ENCODE measurements at regions not wholly inside any gene's neighbourhood (a gene's known extent, or its start where the extent isn't known, plus 50 kb on each side); places are given as distances from the start of the nearest gene placed in this dataset.
"Not testable (repeated sequence)": the region's sequence is repeated elsewhere in the genome, so short reads cannot be mapped to it uniquely, and the experiment has no call there.

DNA sequence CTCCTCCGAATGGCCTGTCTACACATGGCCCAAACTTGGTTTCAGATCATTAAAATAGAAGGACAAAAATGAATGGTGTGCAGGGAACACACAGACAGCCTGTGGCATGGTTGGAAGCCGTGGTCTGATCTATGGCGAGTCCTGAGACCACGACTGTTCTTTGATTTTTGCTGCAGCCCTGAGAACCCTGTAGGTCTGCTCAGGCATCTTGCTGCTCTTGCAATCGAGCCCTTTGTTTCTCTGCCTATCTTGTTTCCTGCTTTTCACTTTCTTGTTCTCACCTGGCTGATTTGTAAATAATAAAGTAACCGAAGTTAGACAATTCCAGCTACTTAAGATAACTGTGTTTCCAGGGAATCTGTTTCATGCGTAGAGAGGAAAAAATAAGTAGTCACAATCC lies 54.1 kb upstream of the NBPF9 start:
- not testable (repeated sequence) for H3K4me3 ChIP-seq (ENCODE audit: low read depth, low read length)

DNA sequence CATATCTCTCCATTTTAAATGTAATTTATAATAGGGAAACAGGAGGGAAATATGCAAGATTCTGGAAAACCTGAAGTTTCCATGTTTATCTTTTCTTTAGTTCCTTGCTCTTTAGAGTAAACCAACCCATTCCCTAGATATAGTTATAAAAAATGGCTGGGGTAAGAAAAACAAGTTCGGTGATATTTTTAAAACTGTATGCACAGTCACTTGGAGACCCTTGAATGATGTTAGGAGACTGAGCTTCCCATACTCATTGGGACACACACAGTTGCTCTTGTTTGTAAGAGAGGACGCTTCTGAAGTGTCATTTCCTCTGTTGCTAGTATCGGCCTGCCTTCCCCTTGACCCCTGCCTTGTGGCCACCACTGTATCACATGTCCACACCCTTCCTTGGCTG lies 55.0 kb upstream of the NBPF9 start:
- not testable (repeated sequence) for H3K4me3 ChIP-seq (ENCODE audit: low read depth, low read length)

- H3K4me3 ChIP-seq (ENCODE audit: low read depth, low read length), result not testable (repeated sequence)
These were observed 59.7 kb upstream of the NBPF9 start for GRCh38 chr1:149163063-149163444.

- not testable (repeated sequence) for H3K4me3 ChIP-seq (ENCODE audit: low read depth, low read length)
These were observed 71.4 kb upstream of the NBPF9 start for GRCh38 chr1:149174765-149175164.

DNA sequence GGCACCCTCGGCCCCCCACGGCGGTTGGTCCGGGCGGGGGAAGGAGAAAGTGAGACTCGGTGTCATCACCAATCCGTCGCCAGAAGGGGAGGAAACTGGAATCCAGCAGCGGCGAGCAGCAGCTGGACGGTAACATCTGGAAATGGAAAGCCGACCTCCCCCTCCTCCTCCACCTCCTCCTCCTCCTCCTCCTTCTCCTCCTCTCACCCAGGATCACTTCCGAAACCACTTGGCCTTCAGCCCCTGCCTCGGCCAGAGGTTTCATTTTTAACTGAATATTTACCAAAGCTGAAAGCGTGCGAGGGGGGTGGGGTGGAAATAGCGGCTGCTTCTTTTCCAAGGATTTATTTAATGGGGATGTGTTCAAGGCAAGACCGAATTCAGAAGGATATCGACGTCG lies 72.5 kb upstream of the NBPF9 start:
- H3K4me3 ChIP-seq (ENCODE audit: low read depth, low read length), result peak overlapping the region; percentile 21

DNA sequence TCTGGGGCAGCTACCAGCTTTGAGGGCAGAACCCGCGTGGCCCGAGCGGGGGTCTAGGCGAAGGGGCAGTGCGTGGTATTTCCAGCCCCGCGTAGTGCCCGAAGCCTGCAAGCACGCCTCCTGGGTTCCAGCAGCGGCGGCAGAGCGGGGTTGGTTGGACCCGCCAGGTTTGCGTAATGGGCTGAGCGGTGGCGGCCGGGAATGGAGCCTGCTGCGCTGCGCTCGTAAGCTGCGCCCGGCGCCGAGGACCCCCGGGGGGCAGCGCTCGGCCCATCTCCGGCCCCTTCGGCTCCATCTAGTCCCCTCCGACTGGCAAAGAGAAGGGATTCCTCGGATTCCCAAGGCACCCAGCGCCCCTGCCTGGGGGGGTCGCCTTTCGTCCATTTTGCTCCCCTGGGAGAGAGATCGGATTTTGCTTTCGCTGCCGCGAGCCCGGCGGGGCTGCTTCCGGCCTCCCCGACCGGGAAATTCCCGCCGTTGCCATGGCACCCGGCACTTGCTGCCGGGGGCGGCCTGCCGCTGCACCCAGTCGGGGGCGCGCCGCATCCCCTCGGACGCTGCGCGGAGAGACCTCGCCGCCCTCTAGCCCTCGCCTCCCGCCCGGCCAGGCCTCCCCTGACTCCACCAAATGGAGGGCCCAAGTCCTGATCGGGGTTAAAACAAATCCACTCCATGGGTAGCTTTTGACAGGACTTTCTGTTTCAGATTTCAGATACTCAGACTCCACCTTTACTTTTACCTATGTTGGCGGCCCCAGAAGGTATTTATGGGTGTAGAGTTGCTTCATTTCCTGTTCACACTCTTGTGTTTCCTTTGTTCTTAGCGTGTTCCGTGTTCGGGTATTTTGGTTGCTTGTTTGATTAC lies 73.3 kb upstream of the NBPF9 start:
- peak overlapping the region; percentile 60 for H3K4me3 ChIP-seq (ENCODE audit: low read depth, low read length)

GRCh38 chr1:149190742-149191141 lies 87.4 kb upstream of the NBPF9 start:
- H3K4me3 ChIP-seq (ENCODE audit: low read depth, low read length), result not testable (repeated sequence)

GRCh38 chr1:149196651-149197050 lies 93.3 kb upstream of the NBPF9 start:
- H3K4me3 ChIP-seq (ENCODE audit: low read depth, low read length), result not testable (repeated sequence)

GRCh38 chr1:149200567-149200966 lies 97.2 kb upstream of the NBPF9 start:
- H3K4me3 ChIP-seq (ENCODE audit: low read depth, low read length), result not testable (repeated sequence)

DNA sequence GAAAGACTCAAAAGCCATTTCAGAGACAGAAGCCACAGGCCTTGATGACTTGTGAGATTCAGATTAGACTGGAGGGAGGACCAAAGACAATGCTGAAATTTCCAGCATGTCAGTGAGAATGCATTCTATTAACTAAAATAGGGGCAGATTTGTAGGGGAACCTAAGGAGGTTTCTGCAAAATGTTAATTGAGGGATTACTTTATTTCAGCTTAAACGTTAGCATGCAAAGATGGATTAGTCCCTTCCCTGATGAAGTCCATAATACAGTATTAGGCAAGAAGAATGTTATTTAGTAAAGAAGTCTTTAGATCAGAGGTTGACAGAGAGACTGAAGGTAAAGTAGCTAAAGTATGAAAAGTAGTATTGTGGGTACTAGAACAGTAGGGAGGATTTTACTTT lies 98.9 kb upstream of the NBPF9 start:
- not testable (repeated sequence) for H3K4me3 ChIP-seq (ENCODE audit: low read depth, low read length)

GRCh38 chr1:149204396-149204795 lies 101.0 kb upstream of the NBPF9 start:
- not testable (repeated sequence) for H3K4me3 ChIP-seq (ENCODE audit: low read depth, low read length)

DNA sequence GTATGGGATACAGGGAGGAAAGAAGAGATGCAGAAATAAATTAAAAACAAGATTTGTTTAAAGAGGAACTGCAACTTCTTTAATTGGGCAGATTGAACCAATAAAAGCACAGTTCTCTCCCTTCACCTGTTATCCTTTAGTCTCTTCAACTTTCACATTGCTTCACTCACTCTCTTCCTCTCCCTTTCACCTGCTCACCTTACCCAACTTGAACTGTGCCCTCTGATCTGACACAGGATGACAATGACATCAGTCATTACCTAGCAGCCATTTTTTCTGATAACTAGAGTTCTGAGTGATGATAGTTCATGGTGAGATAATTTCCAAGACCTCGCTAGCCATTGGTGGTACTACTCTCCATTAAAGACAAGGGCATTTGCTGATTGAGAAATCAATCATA lies 105.5 kb upstream of the NBPF9 start:
- H3K4me3 ChIP-seq (ENCODE audit: low read depth, low read length), result not testable (repeated sequence)

- H3K4me3 ChIP-seq (ENCODE audit: low read depth, low read length), result not testable (repeated sequence)
These were observed 108.5 kb upstream of the NBPF9 start for GRCh38 chr1:149211757-149212420.

DNA sequence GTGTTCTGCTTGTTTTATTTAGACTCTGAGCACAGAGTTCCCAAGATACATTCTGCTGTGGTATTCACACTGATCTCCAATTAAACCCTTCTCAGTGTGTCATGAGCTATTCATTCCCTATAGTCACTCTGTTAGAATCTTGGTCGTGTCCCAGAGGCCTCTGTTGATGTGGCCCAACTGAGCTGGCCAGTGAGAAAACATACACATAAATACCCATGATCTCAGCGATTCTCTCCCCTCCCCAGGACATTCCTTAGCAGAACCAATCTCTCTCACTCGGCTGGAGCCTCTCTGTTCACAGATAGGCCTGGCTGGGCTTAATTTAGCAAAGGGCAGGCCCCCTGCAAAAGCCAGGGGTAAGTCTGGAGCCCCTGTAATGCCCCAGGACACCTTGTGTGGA lies 109.6 kb upstream of the NBPF9 start:
- H3K4me3 ChIP-seq (ENCODE audit: low read depth, low read length), result not testable (repeated sequence)

DNA sequence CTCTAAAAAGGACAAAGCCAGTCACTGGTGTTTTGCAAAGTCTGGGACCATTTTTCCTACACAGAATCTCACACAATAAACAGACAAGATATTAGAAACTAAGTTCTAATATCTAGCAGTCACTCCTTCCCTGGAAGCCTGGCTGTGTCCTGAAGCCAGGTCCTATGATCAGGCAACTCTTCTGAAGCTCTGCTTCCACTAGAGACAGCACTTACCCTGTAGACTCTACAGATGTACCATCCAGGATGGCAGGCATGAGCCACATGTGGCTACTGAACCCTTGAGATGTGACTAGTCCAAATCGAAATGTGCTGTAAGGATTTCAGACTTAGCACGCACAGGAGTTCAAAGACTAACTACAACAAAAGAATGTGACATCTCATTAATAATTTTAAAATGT lies 110.3 kb upstream of the NBPF9 start:
- H3K4me3 ChIP-seq (ENCODE audit: low read depth, low read length), result not testable (repeated sequence)

GRCh38 chr1:149218080-149218988 lies 115.0 kb upstream of the NBPF9 start:
- not testable (repeated sequence) for H3K4me3 ChIP-seq (ENCODE audit: low read depth, low read length)

GRCh38 chr1:149219539-149219938 lies 116.2 kb upstream of the NBPF9 start:
- H3K4me3 ChIP-seq (ENCODE audit: low read depth, low read length), result not testable (repeated sequence)

- not testable (repeated sequence) for H3K4me3 ChIP-seq (ENCODE audit: low read depth, low read length)
These were observed 117.2 kb upstream of the NBPF9 start for GRCh38 chr1:149220463-149221074.

DNA sequence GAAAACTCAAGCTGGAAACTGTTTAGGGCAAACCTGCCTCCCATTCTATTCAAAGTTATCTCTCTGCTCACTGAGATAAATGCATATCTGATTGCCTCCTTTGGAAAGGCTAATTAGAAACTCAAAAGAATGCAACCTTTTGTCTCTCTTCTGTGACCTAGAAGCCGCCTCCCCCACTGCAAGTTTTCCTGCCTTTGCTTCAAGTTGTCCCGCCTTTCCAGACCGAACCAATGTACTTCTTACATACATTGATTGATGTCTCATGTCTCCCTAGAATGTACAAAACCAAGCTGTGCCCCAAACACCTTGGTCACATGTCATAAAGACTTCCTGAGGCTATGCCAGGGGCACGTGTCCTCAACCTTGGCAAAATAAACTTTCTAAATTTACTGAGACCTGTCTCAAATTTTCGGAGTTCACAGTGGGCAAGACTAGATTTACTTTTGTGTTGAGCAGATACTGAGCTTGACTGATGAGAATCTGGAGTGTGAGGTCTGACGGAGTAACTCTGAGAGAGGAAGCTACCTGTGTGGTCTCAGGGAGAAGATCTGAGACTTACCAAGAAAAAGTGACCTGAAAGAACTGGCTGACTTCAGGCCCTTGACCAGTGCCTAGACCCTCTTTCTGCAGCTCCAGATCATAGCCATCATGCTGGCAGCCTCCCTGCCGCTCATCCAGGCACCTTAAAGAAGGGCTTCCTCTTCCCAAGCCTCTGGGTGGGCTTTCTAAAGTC lies 124.7 kb upstream of the NBPF9 start:
- H3K4me3 ChIP-seq (ENCODE audit: low read depth, low read length), result not testable (repeated sequence)

Measured in GM12875 (cell line).